NB4 (cell line): ENCODE measurements at regions not wholly inside any gene's neighbourhood (a gene's known extent, or its start where the extent isn't known, plus 50 kb on each side); places are given as distances from the start of the nearest gene placed in this dataset.

Experiments
- CTCF ChIP-seq: IDR thresholded peaks from one replicate; pipeline ENCODE4 v1.5.1; 2012; ENCODE audit warnings: low read depth, low read length
- POLR2A ChIP-seq: IDR thresholded peaks from 2 replicates; pipeline ENCODE4 v1.6.1; 2011; ENCODE audit warnings: mild to moderate bottlenecking; ENCODE audit not compliant: insufficient read length; ENCODE audit errors: extremely low read depth

GRCh38 chr1:195576641-195577040 lies 1031.6 kb downstream of the KCNT2 start:
- TF ChIP-seq CTCF, result no peak
- no peak for TF ChIP-seq POLR2A
